Sigmoid colon (tissue), 6 donors: ENCODE measurements at regions not wholly inside any gene's neighbourhood (a gene's known extent, or its start where the extent isn't known, plus 50 kb on each side); places are given as distances from the start of the nearest gene placed in this dataset.

Experiments
- DNase-seq: peaks from one replicate; pipeline ENCODE4 v3.0.0-alpha.2; 2019
- H3K27ac ChIP-seq, 4 donors: fragments of 200-600 bp; sonication (generic); one replicate each; pipeline ENCODE4 v1.5.1; 2016 to 2019; ENCODE audit warnings: mild to moderate bottlenecking in 1 of 4
- H3K27me3 ChIP-seq, 3 donors: fragments of 200-600 bp; sonication (generic); one replicate each; pipeline ENCODE4 v1.5.1; 2019; ENCODE audit warnings: mild to moderate bottlenecking in 1 of 3
- H3K36me3 ChIP-seq, 4 donors: fragments of 200-600 bp; sonication (generic); one replicate each; pipeline ENCODE4 v1.5.1; 2016 to 2019
- H3K4me1 ChIP-seq, 4 donors: fragments of 200-600 bp; sonication (generic); one replicate each; pipeline ENCODE4 v1.5.1; 2017 to 2019
- H3K4me3 ChIP-seq, 4 donors: fragments of 200-600 bp; sonication (generic); one replicate each; pipeline ENCODE4 v1.5.1; 2017 to 2019; ENCODE audit warnings: mild to moderate bottlenecking in 2 of 4, moderate library complexity in 1 of 4
- H3K9me3 ChIP-seq, 4 donors: fragments of 200-600 bp in 3 of 4; sonication (generic) in 3 of 4; one replicate each; pipeline versions ENCODE4 v1.5.1 to v1.6.1; 2013 to 2019
- CTCF ChIP-seq, 4 experiments: fragments of 450-650 bp in 3 of 4; fragments of 200-600 bp in 1 of 4; IDR thresholded peaks; one replicate each; pipeline ENCODE4 v1.5.1; 2016 to 2019; ENCODE audit warnings: antibody characterized with exemption in 4 of 4, mild to moderate bottlenecking in 3 of 4, moderate library complexity in 2 of 4
- EP300 ChIP-seq, 4 donors: sonication (generic); formaldehyde crosslinking; IDR thresholded peaks; one replicate each; pipeline ENCODE4 v1.6.1; 2017; ENCODE audit warnings: antibody characterized with exemption in 4 of 4
- POLR2A ChIP-seq, 2 donors: fragments of 450-650 bp; IDR thresholded peaks; one replicate each; pipeline ENCODE4 v1.6.1; 2016; ENCODE audit warnings: antibody characterized with exemption in 2 of 2, mild to moderate bottlenecking in 2 of 2, moderate library complexity in 2 of 2
- POLR2AphosphoS5 ChIP-seq, 4 donors: sonication (generic); formaldehyde crosslinking; IDR thresholded peaks; one replicate each; pipeline ENCODE4 v1.6.1; 2017; ENCODE audit warnings: antibody characterized with exemption in 4 of 4
- WGBS, 2 donors: extraction: QIAGEN DNeasy Blood & Tissue Kit; methylation state at CpG; one replicate each; pipeline ENCODE4 v1.1.7; 2013; 5-methylcytosine and 5-hydroxymethylcytosine counted together
- intact Hi-C: fragments of 100-400 bp; cut with DNase I; formaldehyde crosslinking; loops from one replicate; pipeline ENCODE4 v1.15.1; 2023
- donor health status: healthy with polysubstance abuse.
- donor health status: healthy.

GRCh38 chr3:107945417-107946094, 145.3 kb downstream of the CD47 start:
- Histone ChIP-seq H3K4me3 (no peak overlapping the region), H3K36me3 (no peaks in the 10 kb centered on the region), H3K27me3 (no peaks in the 10 kb centered on the region), H3K4me1 (peaks cover 0 to 13% (median 5%) of the 10 kb centered on the region in 4 donors), H3K9me3 (no peaks in the 10 kb centered on the region), H3K27ac (no peak overlapping the region)
- no peak for DNase-seq
- TF ChIP-seq CTCF (IDR thresholded peaks at IDR 0.05), result no peak
- TF ChIP-seq POLR2AphosphoS5 (IDR thresholded peaks at IDR 0.05), result no peak
- no peak for TF ChIP-seq POLR2A (IDR thresholded peaks at IDR 0.05)
- TF ChIP-seq EP300 (IDR thresholded peaks at IDR 0.05), result no peak
- intact Hi-C loops, result loop anchor here (10.0 kb wide), 1 partner anchor 459 kb away; no protein-coding TSS in a partner anchor
- 88 to 94% methylated on average over 1 of the region's 1 CpG for WGBS, 2 donors

GRCh38 chr3:107943786-107944523, 146.9 kb downstream of the CD47 start:
- no peaks in the 10 kb centered on the region for H3K9me3 ChIP-seq
- no peaks in the 10 kb centered on the region for H3K27me3 ChIP-seq
- intact Hi-C loops, result loop anchor here (10.0 kb wide), 1 partner anchor 461 kb away; no protein-coding TSS in a partner anchor
- no peak for DNase-seq
- no peaks in the 10 kb centered on the region for H3K36me3 ChIP-seq
- H3K27ac ChIP-seq, result no peak overlapping the region
- WGBS, 2 donors, result 91 to 92% methylated on average over 5 of the region's 5 CpGs
- H3K4me1 ChIP-seq, result peaks cover 0 to 16% (median 7%) of the 10 kb centered on the region in 4 donors
- TF ChIP-seq EP300 (IDR thresholded peaks at IDR 0.05) (no peak), CTCF (IDR thresholded peaks at IDR 0.05) (no peak), POLR2A (IDR thresholded peaks at IDR 0.05) (no peak), POLR2AphosphoS5 (IDR thresholded peaks at IDR 0.05) (no peak)
- no peak overlapping the region for H3K4me3 ChIP-seq

- H3K4me3 ChIP-seq, result no peak overlapping the region
- intact Hi-C loops, result loop anchor here (10.0 kb wide), 1 partner anchor 462 kb away; no protein-coding TSS in a partner anchor
- no peak overlapping the region for H3K27ac ChIP-seq
- peaks cover 0 to 16% (median 7%) of the 10 kb centered on the region in 4 donors for H3K4me1 ChIP-seq
- no peaks in the 10 kb centered on the region for H3K9me3 ChIP-seq
- no peaks in the 10 kb centered on the region for H3K36me3 ChIP-seq
- H3K27me3 ChIP-seq, result no peaks in the 10 kb centered on the region
- TF ChIP-seq POLR2AphosphoS5 (IDR thresholded peaks at IDR 0.05) (no peak), EP300 (IDR thresholded peaks at IDR 0.05) (no peak), CTCF (IDR thresholded peaks at IDR 0.05) (no peak), POLR2A (IDR thresholded peaks at IDR 0.05) (no peak)
- no peak for DNase-seq
- 79 to 89% methylated on average over 5 of the region's 5 CpGs for WGBS, 2 donors
Measured at GRCh38 chr3:107942951-107943749, 147.7 kb downstream of the CD47 start.

GRCh38 chr3:107942244-107942643, 148.6 kb downstream of the CD47 start:
- intact Hi-C loops, result loop anchor here (10.0 kb wide), 1 partner anchor 463 kb away; no protein-coding TSS in a partner anchor
- no peak for DNase-seq
- Histone ChIP-seq H3K27ac (no peak overlapping the region), H3K9me3 (no peaks in the 10 kb centered on the region), H3K4me1 (peaks cover 0 to 16% (median 7%) of the 10 kb centered on the region in 4 donors), H3K27me3 (no peaks in the 10 kb centered on the region), H3K4me3 (no peak overlapping the region), H3K36me3 (no peaks in the 10 kb centered on the region)
- TF ChIP-seq CTCF (IDR thresholded peaks at IDR 0.05) (no peak), EP300 (IDR thresholded peaks at IDR 0.05) (no peak), POLR2AphosphoS5 (IDR thresholded peaks at IDR 0.05) (no peak), POLR2A (IDR thresholded peaks at IDR 0.05) (no peak)
- WGBS, 2 donors, result 59 to 71% methylated on average over 6 of the region's 6 CpGs
